ENCODE measurements at regions not wholly inside any gene's neighbourhood (a gene's known extent, or its start where the extent isn't known, plus 50 kb on each side); places are given as distances from the start of the nearest gene placed in this dataset.

DNA sequence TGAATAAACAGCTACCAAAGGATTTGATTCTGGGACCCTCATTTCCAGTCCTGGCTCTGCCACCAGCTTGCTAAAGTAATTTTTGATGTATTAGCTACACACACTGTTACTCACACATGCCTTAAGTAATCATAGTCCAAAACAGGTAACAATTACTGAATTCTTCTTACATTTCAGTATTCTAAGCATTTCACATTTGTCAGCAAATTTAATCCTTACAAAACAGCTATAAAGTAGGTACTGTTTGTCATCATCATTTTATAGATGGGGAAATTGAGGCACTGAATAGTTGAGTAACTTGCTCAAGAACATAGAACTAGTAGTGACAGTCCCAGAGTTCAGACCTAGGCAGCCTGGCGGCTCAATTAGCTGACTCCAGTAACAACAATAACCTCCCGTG lies 272.6 kb downstream of the QKI start:
- H3K4me1 Mint-ChIP-seq: no peaks in the 10 kb centered on the region
- H3K27ac Mint-ChIP-seq: no peak overlapping the region
- no peak for DNase-seq
- no peak overlapping the region for H3K4me3 Mint-ChIP-seq
- no peak for ATAC-seq
- peaks cover 48% of the 10 kb centered on the region for H3K27me3 Mint-ChIP-seq
- H3K9me3 ChIP-seq (ENCODE audit: control insufficient read depth, low read length, poor library complexity, severe bottlenecking): no peaks in the 10 kb centered on the region
- no peaks in the 10 kb centered on the region for H3K36me3 Mint-ChIP-seq (ENCODE audit: low read depth)

DNA sequence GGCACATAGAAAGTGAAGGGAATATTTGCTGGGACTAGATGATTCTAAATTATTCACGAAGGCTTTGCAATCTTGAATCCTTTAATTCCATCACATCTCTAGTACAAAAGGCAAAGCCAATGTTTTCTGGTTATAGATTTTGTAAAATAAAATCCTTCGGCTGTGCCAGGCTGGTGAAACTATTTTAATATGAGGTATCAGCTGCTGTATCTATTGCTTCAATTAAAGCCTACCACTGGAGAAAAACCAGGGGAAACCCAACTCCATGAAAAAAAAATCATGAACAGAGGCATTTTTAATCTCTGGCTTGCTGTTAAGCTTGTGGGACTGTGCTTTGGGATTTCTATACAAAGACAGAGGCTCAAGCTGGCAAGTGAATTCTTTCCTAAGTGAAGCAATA lies 271.8 kb downstream of the QKI start:
- ATAC-seq (no peak), DNase-seq (no peak)
- no peaks in the 10 kb centered on the region for H3K36me3 Mint-ChIP-seq (ENCODE audit: low read depth)
- no peaks in the 10 kb centered on the region for H3K9me3 ChIP-seq (ENCODE audit: control insufficient read depth, low read length, poor library complexity, severe bottlenecking)
- H3K4me1 Mint-ChIP-seq: no peaks in the 10 kb centered on the region
- H3K27ac Mint-ChIP-seq: no peak overlapping the region
- H3K27me3 Mint-ChIP-seq: peaks cover 48% of the 10 kb centered on the region
- H3K4me3 Mint-ChIP-seq: no peak overlapping the region

DNA sequence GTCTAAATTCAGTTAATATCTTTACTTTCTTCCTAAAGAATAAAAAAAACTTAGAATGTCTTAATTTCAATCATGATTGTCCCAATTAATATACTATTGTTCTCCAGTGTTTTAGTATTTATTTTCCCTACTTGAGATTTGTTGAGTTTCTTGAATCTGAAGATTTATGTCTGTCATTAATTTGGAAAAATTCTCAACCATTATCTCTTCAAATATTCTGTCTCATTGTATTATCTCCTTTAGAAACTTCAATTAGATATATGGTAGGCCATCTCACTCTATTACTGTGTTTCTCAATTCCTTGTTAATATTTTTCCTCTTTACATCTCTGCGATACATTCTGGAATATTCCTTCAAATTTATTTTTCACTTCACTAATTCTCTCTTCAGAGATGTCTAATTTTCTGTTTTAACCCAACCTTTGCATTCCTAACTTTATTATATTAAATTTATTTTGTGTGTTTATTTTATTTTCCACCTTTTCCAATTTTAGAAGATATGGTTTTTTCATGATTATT lies 268.6 kb downstream of the QKI start:
- ATAC-seq (no peak), DNase-seq (no peak)
- Mint-ChIP-seq H3K27ac (no peak overlapping the region), H3K36me3 (ENCODE audit: low read depth) (no peaks in the 10 kb centered on the region), H3K27me3 (peaks cover 37% of the 10 kb centered on the region), H3K4me3 (no peak overlapping the region), H3K4me1 (no peaks in the 10 kb centered on the region)
- H3K9me3 ChIP-seq (ENCODE audit: control insufficient read depth, low read length, poor library complexity, severe bottlenecking): no peaks in the 10 kb centered on the region

DNA sequence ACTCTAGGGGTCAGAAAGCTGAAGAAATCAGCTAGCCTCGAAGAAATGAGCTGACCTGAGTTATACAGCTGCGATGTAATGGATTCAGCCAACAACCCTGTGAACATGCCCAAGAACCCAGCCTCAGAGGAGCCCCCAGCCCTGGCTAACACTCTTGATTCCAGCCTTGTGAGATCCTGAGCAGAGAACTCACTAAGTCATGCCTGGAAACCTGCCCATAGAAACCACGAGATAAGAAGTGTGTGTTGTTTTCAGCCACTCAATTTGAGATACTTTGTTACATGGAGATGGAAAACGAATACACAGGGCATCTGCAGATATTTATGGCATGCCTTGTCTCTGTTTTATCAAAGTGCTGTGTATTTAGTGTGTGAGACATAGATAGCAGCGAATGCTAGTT lies 265.2 kb downstream of the QKI start:
- no peaks in the 10 kb centered on the region for H3K36me3 Mint-ChIP-seq (ENCODE audit: low read depth)
- H3K9me3 ChIP-seq (ENCODE audit: control insufficient read depth, low read length, poor library complexity, severe bottlenecking): no peaks in the 10 kb centered on the region
- peaks cover 18% of the 10 kb centered on the region for H3K27me3 Mint-ChIP-seq
- no peak overlapping the region for H3K27ac Mint-ChIP-seq
- ATAC-seq: no peak
- DNase-seq: no peak
- H3K4me3 Mint-ChIP-seq: no peak overlapping the region
- H3K4me1 Mint-ChIP-seq: no peaks in the 10 kb centered on the region

DNA sequence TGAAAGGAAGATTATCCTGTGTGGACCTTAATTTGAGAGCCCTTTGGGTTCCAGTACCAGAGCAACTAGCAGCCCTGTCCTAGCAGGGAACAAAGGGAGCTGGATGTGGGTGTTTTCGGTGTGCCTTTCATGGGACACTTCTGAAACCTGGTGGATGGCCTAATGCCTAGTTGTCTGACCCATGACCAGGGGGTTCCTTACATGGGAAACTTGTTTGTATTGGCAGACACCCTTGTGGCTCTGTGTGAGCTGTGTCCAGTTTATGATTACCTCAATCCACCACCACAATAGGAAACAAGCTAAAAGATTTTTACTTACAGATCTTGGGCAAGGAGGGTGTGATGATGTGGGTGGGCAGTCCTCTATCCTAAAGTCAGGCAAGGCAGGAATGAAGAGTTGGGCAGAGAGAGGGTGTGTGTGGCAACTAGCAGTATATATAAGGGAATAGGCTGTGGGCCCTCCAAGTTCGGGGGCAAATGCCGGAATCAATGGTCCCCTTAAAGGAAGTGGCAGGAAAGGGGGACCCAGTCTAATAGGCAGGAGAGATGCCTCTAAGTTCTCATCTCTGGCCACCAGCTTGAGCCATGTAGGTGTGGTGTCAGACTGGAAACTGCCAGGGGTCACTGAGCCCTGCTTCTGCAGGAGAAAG lies 264.6 kb downstream of the QKI start:
- H3K27me3 Mint-ChIP-seq: peaks cover 14% of the 10 kb centered on the region
- DNase-seq: no peak
- H3K4me1 Mint-ChIP-seq: no peaks in the 10 kb centered on the region
- no peak overlapping the region for H3K27ac Mint-ChIP-seq
- no peaks in the 10 kb centered on the region for H3K36me3 Mint-ChIP-seq (ENCODE audit: low read depth)
- no peaks in the 10 kb centered on the region for H3K9me3 ChIP-seq (ENCODE audit: control insufficient read depth, low read length, poor library complexity, severe bottlenecking)
- no peak overlapping the region for H3K4me3 Mint-ChIP-seq
- ATAC-seq: no peak

DNA sequence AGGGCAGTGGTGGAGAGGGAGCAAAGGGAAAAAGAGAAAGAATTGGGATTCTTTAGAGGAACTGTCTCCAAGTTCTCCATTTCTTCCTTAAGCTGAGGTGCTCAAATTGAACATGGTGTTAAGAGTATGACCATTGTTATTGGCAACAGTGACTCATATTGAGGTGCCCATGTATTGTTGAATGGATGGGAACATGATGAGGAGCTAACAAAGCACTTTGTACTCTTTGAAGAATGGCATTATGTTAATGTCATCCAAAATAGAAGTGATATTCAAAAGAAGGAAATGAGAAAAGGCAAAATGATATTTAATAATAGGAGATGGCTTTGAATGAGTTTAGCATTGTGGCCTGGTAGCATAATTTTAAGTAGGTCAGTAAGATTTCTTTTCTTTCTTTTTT lies 261.1 kb downstream of the QKI start:
- H3K4me1 Mint-ChIP-seq: no peaks in the 10 kb centered on the region
- no peaks in the 10 kb centered on the region for H3K36me3 Mint-ChIP-seq (ENCODE audit: low read depth)
- H3K4me3 Mint-ChIP-seq: no peak overlapping the region
- no peaks in the 10 kb centered on the region for H3K9me3 ChIP-seq (ENCODE audit: control insufficient read depth, low read length, poor library complexity, severe bottlenecking)
- DNase-seq (no peak), ATAC-seq (no peak)
- H3K27me3 Mint-ChIP-seq: peaks cover 10% of the 10 kb centered on the region
- H3K27ac Mint-ChIP-seq: no peak overlapping the region

DNA sequence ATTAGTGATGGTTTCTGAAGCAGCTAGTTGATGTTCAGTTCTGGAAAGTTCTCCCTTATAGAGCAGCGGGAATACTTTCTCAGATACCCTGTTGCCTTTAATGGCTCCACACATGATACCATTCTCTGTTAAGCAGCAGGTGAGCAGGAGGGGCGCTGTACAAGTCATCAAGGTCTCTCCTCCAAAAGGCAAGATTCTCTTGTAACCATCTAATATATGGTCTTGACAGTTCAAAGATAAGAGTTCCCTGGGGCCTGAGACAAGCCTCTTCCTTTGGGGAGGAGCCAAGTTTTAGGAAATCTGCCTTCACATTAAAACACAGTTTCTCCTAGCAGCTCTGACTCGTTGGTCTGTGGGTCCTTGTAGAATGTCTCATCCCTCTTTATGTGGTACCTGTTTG lies 258.2 kb downstream of the QKI start:
- Mint-ChIP-seq H3K4me3 (no peak overlapping the region), H3K36me3 (ENCODE audit: low read depth) (no peaks in the 10 kb centered on the region), H3K27ac (no peak overlapping the region), H3K4me1 (peaks cover under 1% of the 10 kb centered on the region), H3K27me3 (peaks cover 5% of the 10 kb centered on the region)
- no peak for DNase-seq
- H3K9me3 ChIP-seq (ENCODE audit: control insufficient read depth, low read length, poor library complexity, severe bottlenecking): no peaks in the 10 kb centered on the region
- ATAC-seq: no peak

DNA sequence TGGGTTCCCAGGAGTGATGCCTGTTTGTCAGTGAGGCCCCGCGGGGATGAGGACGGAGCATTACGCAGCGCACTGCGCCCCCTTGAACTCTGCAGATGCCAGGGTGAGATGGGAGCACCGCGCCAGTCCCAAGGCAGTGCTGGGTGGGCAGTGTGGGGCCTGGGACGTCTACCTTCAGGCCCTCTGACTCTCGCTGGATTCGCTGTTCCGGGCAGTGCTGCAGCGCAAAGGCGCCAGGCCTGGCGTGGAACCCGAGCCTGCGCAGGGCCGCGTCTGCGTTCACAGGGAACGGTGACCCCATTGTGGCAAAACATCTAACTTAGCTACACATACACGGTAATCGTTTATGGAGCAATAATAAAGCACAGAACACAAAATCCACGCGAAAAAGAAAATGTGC lies 257.3 kb downstream of the QKI start:
- Mint-ChIP-seq H3K4me1 (peaks cover 4% of the 10 kb centered on the region), H3K4me3 (no peak overlapping the region), H3K36me3 (ENCODE audit: low read depth) (no peaks in the 10 kb centered on the region), H3K27me3 (peaks cover 5% of the 10 kb centered on the region), H3K27ac (no peak overlapping the region)
- no peaks in the 10 kb centered on the region for H3K9me3 ChIP-seq (ENCODE audit: control insufficient read depth, low read length, poor library complexity, severe bottlenecking)
- ATAC-seq (no peak), DNase-seq (no peak)

DNA sequence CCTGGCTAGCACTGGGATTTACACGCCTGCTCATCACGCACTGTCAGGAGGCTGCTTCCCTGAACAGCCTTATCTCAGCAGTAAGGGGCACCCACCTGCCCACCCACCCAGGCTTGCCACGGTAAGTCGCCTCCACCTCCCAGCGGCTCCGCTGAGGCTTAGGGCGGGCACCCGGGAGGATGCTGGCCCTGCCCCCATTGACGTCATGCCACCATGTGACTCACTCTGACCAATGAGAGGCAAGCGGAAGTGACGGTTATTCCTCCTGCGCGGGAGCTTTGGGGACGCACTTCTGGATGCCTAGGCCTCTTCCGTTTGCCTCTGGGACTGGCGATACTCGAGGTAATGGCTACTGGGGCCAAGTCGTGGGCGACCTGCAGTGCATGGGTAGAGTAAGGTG lies 256.8 kb downstream of the QKI start:
- Mint-ChIP-seq H3K4me3 (no peak overlapping the region), H3K4me1 (peaks cover 4% of the 10 kb centered on the region), H3K27ac (no peak overlapping the region), H3K27me3 (peaks cover 5% of the 10 kb centered on the region), H3K36me3 (ENCODE audit: low read depth) (no peaks in the 10 kb centered on the region)
- DNase-seq (no peak), ATAC-seq (no peak)
- H3K9me3 ChIP-seq (ENCODE audit: control insufficient read depth, low read length, poor library complexity, severe bottlenecking): no peaks in the 10 kb centered on the region

DNA sequence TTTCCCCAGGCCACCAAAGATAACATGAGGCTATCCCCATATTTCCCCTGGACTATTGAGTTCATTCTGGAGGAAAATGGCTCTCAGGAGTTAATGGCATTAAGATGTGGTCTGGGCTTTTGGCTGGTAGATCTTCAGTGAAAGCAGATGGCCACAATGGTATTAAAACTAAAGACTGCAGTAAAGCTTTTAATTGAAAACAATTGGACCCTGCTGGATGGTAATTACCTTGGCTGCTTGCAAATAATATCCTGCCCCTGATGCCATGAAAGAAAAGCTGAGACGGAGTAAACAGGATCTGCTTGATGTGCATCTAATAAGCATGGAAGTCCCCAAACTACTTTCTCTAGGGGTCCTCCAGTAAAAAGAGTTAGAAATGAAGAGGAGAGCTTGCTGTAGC lies 255.8 kb downstream of the QKI start:
- Mint-ChIP-seq H3K27me3 (peaks cover 5% of the 10 kb centered on the region), H3K4me1 (peaks cover 4% of the 10 kb centered on the region), H3K4me3 (no peak overlapping the region), H3K27ac (no peak overlapping the region), H3K36me3 (ENCODE audit: low read depth) (no peaks in the 10 kb centered on the region)
- no peak for DNase-seq
- ATAC-seq: no peak
- H3K9me3 ChIP-seq (ENCODE audit: control insufficient read depth, low read length, poor library complexity, severe bottlenecking): no peaks in the 10 kb centered on the region

DNA sequence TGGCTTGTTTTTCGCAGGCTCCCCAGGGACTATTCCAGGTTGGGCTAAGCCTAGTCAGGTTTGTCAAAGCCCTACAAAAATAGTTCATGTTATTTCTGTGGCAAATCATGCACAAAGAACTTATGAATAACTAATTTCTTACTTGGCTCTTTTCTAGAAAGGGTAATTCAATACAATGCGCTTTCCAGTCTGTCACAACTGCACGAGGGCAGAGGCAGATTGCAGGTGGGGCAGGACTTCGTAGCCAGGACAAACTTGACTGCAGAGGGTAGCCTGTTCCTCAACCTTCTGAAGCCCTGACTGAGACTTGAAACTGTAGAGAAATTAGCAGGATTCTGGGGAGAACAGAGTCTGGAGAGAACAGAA lies 253.5 kb downstream of the QKI start:
- Mint-ChIP-seq H3K4me1 (peaks cover 4% of the 10 kb centered on the region), H3K4me3 (no peak overlapping the region), H3K36me3 (ENCODE audit: low read depth) (no peaks in the 10 kb centered on the region), H3K27ac (no peak overlapping the region), H3K27me3 (peaks cover 5% of the 10 kb centered on the region)
- ATAC-seq (peak; percentile 25), DNase-seq (no peak)
- no peaks in the 10 kb centered on the region for H3K9me3 ChIP-seq (ENCODE audit: control insufficient read depth, low read length, poor library complexity, severe bottlenecking)

DNA sequence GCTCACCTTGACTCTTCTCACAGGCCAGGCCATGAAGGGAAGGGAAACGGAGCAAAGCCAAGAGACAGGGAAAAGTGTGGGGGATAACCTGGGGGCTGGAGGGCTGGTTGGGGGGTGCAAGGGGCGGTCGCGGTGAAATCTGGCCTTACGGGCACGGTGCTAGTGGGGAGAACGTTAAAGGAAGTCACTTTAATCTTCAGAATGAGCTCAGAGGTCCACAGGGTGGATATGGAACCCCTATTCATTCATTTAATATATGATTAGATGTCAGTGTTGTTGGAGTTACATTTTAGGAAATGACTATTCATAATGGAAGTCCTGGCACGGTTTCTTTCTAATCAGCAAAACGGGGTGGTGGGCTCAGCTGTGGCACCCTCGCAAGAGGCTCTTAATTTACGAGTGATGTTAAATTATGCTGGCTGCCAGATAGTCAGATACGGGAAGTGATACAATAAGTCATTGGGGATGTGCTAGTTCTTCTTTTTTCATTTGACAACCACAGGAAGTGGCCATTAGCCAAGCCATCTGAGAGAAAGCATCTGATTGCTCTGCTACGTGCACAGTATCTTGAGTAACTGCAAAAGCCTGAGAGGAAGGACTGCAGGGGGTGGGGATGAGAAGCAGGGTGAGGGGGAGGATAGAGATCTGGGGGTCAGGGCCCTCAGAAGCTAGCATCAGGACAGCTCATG lies 253.0 kb downstream of the QKI start:
- H3K27ac Mint-ChIP-seq: no peak overlapping the region
- ATAC-seq: peak; percentile 76
- peaks cover 5% of the 10 kb centered on the region for H3K27me3 Mint-ChIP-seq
- no peak overlapping the region for H3K4me3 Mint-ChIP-seq
- H3K4me1 Mint-ChIP-seq: peaks cover 4% of the 10 kb centered on the region
- DNase-seq: no peak
- no peaks in the 10 kb centered on the region for H3K36me3 Mint-ChIP-seq (ENCODE audit: low read depth)
- H3K9me3 ChIP-seq (ENCODE audit: control insufficient read depth, low read length, poor library complexity, severe bottlenecking): no peaks in the 10 kb centered on the region

DNA sequence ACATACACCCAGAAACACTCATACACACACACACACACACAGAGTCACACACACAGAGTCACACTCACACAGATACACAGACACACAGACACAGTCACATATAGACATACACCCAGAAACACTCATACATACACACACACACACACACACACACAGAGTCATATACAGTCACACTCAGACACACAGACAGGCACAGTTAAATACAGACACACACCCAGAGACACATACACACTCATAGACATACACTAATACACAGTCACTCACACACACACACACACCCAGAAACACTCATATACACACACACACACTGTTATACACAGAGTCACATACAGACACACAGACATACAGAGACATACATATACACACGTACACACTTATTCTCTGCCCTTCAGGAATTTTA lies 250.9 kb downstream of the QKI start:
- DNase-seq (no peak), ATAC-seq (no peak)
- Mint-ChIP-seq H3K27me3 (peaks cover 16% of the 10 kb centered on the region), H3K4me3 (no peak overlapping the region), H3K27ac (no peak overlapping the region), H3K4me1 (peaks cover 4% of the 10 kb centered on the region), H3K36me3 (ENCODE audit: low read depth) (peaks cover 5% of the 10 kb centered on the region)
- no peaks in the 10 kb centered on the region for H3K9me3 ChIP-seq (ENCODE audit: control insufficient read depth, low read length, poor library complexity, severe bottlenecking)

DNA sequence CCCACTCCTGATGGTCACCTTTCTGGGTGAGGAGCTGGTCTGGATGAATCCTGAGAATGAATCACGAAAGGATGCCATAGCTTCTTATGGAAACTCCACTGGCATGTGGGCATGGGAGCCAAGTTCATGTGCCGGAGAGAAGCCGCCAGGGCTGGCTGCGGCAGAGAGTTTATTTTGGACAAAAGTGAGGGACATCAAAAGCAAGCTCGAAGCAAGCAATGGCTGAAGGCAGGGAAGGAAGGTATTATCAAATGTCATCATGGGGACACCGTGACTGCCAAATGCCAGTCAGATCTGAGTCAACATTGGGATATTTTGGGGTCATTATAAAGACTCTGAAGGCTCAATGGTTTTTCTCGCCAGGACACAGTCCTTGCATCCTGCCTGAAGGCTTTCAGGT lies 249.1 kb downstream of the QKI start:
- peaks cover 32% of the 10 kb centered on the region for H3K27me3 Mint-ChIP-seq
- no peaks in the 10 kb centered on the region for H3K9me3 ChIP-seq (ENCODE audit: control insufficient read depth, low read length, poor library complexity, severe bottlenecking)
- ATAC-seq (no peak), DNase-seq (no peak)
- peaks cover 4% of the 10 kb centered on the region for H3K4me1 Mint-ChIP-seq
- H3K27ac Mint-ChIP-seq: no peak overlapping the region
- H3K36me3 Mint-ChIP-seq (ENCODE audit: low read depth): peaks cover 5% of the 10 kb centered on the region
- no peak overlapping the region for H3K4me3 Mint-ChIP-seq
